ENCODE measurements at regions not wholly inside any gene's neighbourhood (a gene's known extent, or its start where the extent isn't known, plus 50 kb on each side); places are given as distances from the start of the nearest gene placed in this dataset.

DNA sequence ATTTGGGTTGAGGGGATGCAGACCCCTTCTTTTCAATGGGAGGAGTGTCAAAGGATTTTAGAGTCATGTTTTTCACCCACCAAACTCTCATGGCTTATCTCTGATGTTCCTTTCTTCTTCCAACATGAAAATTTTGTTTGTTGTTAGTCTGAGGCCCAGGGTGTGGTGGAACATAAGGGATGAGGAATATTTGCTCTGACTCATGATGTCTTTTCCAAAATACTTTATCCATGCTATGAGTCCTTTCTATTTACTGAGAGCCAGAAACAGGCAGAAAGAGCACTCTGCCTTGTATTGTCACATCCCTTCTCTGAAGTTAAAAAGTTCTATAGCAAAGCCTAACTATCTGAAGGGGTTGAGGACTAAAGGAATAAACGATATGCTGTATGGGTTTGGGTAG, 61.6 kb upstream of the GYPA start (continued):
- TF ChIP-seq SUZ12 (IDR thresholded peaks at IDR 0.05; ENCODE audit: low read length) (no peak), TAF7 (optimal IDR thresholded peaks at IDR 0.05; ENCODE audit: borderline replicate concordance, low read depth, low read length) (no peak)

All from H1 (cell line).